ENCODE measurements at regions not wholly inside any gene's neighbourhood (a gene's known extent, or its start where the extent isn't known, plus 50 kb on each side); places are given as distances from the start of the nearest gene placed in this dataset.
"Not testable (repeated sequence)": the region's sequence is repeated elsewhere in the genome, so short reads cannot be mapped to it uniquely, and the experiment has no call there.

DNA sequence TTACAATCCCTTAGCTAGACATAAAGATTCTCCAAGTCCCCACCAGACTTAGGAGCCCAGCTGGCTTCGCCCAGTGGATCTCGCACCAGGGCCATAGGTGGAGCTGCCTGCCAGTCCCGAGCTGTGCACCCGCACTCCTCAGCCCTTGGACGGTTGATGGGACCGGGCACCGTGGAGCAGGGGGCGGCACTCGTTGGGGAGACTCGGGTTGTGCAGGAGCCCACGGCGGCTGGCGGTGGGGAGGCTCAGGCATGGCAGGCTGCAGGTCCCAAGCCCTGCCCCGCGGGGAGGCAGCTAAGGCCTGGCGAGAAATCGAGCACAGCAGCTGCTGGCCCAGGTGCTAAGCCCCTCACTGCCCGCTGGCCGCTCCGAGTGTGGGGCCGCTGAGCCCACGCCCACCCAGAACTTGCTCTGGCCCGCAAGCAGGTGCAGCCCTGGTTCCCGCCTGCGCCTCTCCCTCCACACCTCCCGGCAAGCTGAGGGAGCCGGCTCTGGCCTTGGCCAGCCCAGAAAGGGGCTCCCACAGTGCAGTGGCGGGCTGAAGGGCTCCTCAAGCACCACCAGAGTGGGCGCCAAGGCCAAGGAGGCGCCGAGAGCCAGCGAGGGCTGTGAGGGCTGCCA, 275.0 kb upstream of the PDE3A start:
- not testable (repeated sequence) for DNase-seq

DNA sequence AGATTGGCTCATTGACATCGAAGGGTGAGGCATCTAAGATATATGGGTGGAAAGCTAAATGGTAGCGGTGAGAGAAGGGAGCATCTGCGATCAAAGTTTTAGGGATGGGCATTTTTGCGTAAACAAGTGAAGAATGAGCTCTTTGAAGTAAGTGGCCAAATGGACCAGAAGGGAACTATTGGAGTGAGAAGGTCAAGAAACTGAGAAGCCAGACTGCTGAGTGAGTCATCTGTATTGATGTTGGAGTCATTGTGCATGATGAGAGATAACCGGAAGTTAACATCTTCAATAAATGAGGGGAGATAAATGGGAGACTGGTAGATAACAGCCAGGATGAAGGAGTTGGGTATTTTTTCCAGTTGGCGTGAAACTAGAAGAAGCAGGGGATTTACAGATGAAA, 271.9 kb upstream of the PDE3A start:
- DNase-seq = no peak

DNA sequence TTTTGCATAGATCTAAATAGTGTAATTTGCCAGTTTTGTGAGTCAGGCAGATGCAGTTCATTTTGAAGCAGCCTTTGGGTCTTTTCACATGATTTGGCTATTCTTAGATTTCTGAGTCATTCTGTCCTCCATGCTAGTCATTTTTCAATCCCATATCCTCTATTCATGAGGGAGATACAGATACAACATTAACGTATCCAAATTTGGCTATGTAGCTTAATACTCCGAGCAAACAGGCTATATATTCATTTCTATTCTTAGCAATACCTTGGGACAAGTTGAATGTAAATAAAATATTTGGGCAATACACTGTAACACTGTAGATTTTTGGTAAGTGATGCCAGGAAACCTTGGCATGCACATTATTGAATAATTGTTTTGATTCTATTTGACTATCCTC, 270.7 kb upstream of the PDE3A start:
- no peak for DNase-seq

DNA sequence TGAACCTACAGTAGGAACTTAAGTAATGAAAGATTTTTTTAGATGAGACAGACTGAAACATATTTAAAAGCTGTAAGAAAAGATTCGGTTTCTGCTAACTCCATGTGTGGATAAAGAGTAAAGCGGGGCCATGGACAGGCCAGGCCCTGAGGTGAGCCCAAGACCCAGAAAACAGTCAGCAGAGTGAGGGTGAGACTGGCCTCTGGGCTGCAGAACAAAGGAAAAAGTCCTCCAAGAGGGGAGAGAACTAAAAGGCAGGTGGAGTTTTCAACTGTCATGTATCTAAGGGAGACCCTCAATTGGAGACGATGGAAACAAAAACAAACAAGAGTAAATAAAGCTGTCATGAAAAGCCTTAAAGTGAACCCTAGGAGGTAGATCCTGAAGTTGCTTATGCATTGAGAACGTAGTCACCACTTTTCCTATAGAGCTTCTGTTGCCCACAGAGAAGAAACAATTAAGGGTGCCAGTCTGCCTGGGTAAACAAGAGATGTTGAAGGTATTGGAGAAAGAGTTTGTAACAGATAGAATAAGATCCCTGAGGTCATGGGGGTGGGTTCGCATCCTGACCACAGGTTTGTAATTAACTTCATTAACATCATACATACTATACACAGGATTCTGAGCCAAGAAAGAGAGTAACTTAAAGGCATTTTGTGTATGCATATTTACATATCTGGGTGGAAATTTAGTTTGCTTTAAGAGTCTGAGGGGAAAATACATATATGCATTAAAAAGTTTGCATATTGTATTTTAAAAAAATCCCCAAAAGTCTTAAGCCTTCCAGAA, 268.7 kb upstream of the PDE3A start:
- no peak for DNase-seq

DNA sequence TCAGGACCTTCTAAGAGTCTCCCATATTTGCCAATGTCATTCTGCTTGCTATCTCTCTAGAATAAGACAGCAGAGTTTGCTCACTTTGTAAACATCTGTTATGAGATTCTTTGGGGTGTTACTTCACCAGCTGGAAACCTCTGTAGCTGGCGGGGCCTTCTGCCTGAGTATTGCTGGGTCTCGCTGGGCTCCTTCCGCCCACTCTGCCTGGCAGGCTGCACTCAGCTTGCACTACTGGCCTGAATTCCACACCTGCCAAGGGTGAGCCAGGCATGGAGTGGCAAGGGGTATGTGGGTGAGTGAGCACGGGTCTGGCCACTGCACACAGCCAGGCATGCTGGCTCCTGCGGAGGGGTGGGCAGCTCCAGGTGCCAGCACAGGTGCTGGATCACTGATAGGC, 267.3 kb upstream of the PDE3A start:
- DNase-seq = no peak

DNA sequence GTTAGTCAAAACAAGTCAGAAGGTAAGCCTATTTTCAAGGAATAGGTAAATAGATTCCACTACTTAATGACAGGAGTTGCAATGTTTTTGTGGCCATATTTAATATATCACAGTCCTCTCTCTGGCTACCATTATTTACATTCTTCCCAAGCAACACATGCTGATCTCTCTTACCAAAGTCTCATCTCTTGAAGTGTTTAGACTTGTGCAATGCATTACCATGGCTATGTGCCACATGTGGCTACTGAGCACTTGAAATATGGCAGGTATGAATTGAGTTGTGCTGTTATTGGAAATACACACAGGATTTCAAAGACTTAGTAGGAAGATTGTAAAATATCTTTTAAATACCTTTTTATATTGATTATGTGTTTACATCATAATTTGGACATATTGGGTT, 262.4 kb upstream of the PDE3A start:
- DNase-seq = no peak

DNA sequence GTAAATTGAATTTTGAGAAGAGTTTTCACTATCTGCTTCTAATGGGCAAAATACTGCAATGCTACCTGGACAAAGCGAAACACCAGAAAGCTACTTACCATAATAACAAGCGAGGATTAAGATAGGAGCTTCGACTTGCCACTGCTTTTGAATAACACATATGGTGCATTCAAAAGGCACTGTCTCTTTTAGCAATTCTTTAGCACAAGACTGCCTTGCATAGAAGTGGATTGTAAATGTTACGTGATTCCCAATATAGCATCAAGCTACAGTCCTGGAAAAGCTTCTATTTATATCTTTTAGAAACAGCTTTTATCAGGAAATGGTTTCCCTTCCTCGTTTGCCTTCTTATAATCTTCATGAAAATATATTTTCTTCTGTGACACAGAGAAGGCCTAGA, 258.7 kb upstream of the PDE3A start:
- no peak for DNase-seq

DNA sequence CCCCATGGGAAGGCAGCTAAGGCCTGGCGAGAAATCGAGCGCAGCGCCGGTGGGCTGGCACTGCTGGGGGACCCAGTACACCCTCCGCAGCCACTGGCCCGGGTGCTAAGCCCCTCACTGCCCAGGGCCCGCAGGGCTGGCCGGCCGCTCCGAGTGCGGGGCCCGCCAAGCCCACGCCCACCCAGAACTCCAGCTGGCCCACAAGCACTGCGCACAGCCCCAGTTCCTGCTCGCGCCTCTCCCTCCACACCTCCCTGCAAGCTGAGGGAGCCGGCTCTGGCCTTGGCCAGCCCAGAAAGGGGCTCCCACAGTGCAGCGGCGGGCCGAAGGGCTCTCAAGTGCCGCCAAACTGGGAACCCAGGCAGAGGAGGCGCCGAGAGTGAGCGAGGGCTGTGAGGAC, 253.0 kb upstream of the PDE3A start:
- not testable (repeated sequence) for DNase-seq

DNA sequence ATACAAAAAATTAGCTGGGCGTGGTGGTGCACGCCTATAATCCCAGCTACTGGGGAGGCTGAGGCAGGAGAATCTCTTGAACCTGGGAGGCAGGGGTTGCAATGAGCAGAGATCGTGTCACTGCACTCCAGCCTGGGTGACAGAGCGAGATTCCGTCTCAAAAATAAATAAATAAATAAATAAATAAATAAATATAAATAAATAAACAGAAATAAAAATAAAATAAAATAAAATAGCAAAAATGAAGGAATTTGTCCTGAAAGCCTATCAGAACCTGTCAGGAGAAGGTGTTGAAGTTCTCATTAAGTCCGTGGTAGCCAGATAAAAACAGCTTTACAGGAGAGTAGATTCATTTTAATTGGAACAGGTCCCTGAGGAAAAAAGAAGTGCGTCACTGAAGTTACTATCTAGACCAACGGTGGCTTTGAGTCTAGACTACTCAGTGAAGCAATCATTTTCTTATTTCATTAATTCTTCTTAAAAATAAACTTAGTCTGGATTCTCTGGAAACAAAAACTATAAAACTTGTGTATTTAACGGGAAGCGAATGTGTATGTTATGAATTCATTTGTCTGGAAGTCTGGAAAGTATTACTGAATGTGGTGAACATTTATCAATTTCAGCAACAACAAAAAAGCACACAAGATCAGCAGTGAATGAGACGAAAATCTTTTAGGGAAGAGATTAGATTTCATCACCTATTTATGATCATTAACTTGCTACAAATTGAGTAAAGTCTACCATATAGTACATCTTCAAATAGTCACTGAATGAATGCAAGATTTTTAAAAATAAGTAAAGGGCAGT, 248.5 kb upstream of the PDE3A start:
- DNase-seq = no peak

DNA sequence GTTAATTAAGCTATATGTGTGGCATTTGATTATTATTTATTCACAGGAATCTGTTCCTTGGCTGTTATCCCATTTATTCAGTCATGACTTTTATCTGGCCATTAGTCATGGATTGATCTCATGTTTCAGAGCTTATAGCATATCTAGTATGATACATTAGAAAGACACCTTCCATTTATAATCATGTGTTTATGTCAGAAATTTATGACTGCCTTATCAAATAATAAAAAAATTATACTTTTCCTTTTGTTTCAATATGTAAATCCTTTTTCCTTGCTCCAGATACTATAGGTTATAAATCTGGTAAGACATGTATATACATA, 248.0 kb upstream of the PDE3A start:
- DNase-seq = no peak

DNA sequence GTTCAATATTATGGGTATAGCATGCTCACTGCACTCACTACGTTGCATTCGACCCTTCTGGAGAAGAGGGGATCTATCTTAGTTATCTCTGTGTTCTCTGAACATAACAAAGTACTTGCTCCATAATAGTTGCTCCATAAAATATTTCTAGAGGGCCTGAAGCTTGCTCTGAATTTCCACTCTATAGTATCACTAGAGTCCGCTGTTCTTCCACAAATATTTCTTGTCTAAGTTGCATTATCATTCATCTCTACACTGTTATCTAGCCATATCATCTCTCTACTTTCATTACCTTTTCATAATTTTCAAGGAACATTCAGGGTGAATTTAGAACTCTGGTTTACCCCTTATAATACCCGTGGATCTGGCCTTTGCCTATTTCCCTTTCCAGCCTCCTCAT, 246.1 kb upstream of the PDE3A start:
- no peak for DNase-seq

DNA sequence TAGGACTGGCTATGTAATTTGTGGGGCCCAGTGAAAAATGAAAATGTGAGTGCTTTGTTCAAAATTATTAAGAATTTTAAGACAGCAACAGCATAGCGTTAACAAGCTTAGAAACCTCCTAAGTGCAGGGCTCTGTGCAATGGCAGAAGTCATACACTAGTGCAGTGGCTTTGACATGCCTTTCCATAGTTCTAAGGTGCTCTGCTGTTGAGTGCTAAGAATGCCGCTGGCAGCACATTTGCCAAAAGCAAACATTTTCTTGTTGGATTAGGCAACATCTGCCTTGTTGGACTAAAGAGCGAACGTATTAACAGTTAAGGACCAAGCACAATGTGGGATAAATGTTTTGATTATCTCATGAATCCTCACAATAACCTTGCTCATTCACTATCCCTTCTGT, 244.9 kb upstream of the PDE3A start:
- no peak for DNase-seq

DNA sequence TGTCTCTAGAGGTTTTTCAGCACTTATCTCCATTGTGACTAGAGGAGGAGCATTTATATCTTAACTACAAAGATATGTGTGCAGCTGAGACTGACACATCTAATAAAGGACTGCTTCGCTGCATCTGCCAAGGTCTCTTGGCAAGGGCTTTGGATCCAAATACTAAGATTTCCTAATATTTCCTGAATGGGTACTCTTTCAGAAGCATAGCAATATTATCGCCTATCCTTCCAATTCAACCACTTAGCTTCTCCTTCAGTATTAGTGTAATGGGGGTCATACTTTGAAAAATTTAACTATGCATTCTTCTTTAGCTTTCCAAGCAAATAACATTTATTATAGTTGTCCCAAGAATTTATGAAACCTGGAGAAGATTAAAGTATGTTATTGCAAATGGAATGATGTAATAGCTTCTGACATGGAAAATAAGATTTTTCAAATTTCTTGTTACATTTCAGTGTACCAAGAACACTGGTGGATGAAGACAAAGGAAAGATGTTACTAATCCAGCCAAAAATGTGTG, 243.0 kb upstream of the PDE3A start:
- DNase-seq = no peak

DNA sequence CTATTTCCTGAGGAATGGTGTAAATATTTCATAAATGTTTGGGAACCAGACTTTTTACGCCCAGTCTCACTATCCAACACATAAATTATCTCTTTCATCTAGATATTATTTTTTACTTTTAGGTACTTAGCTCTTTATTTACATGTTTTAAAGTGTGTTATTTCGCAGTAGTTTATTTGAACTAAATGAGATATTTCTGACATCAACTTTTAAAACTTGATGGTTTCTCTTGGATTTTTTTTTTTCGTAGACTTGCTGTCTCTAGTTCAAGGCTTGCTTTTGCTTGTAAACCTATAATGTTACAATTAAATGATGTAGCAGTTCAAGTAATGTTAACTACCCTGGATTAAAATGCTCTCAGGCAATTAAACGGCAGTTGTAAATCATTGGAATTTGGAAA, 241.7 kb upstream of the PDE3A start:
- DNase-seq = no peak

DNA sequence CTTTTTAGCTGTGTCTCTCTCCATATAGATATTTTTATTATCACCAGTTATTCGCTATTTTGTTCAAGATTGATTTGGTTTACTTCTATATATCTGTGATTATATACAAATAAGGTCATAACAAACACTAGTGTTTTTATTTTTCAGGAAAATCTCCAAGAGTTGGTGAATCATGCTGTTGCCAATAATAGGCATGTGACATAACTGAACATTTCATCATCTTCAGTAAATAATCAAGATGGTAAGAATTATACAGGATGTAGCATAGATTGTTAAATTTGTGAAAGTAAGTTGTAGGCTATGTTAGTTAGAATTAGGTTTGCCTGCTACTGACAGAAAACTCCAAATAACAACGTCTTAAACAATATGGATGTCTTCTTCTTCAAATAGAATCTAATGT, 240.9 kb upstream of the PDE3A start:
- DNase-seq = no peak

DNA sequence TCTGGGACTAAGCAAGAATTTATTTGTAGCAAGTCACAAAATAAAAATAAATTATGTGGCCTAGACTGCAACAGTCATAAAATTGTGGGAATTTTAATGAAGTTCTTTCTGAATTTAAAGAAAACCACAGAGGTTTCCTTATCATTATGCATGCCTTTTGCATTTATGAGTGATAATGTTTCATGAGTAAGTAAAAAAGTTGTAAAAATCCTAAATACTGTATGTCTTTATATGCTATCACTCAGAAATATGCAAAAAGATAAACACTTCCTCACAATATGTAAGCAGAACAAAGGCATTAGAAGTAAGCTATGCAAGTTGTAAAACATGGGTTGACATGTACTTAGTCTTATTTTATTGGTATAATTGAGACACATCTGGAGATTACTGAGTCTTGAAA, 239.4 kb upstream of the PDE3A start:
- no peak for DNase-seq

DNA sequence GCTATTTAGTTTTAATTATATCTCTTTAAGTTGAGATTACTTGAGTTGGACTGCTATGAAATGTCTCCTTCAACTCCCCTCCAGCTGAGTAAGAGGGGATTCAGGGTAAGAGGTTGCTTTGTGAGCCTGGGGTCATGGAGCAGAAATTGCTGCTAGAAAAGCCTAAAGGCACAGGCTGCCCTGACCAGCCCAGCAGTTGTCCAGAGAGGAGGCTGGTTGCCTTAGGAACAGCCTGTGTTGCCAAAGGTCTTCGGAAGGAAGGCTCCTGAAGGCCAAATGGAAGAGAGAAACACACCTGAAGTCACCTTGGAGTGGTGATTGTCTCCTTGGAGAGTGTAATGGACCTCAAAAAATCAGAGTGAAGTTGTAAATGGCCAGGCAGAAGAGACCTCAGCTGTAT, 235.5 kb upstream of the PDE3A start:
- DNase-seq = no peak

DNA sequence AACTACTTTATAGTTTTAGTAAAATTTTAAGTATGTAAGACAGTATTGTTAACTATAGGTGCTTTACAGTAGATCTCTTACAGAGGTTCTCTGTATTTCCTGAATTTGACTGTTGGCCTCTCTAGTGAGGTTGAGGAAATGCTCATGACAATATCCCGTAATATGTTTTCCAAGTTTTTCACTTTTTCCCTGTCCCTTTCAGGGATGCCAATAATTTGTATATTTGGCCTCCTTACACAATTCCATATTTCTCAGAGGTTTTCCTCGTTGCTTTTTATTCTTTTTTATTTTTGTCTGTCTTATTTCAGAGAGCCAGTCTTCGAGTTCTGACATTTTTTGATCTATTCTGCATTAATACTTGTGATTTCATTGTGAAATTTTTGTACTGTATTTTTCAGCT, 233.7 kb upstream of the PDE3A start:
- no peak for DNase-seq

DNA sequence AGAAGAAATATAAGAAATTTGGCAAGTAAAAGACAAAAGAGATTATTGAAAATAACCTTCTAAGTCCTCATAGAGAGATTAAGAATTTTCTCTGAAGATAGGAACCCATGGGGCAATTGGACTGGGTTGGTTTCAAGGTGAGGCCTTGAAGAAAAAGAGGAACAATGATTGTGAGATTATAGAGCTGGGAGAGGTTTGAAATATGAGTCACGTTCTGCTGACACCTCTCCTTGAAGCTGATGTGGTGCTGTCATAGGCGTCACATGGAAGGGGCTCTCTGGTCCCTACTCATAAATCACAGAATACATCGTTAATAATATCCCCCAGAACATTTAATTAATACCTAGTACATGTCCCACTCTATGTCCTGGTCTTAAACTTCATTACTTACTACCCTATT, 227.6 kb upstream of the PDE3A start:
- DNase-seq = no peak

DNA sequence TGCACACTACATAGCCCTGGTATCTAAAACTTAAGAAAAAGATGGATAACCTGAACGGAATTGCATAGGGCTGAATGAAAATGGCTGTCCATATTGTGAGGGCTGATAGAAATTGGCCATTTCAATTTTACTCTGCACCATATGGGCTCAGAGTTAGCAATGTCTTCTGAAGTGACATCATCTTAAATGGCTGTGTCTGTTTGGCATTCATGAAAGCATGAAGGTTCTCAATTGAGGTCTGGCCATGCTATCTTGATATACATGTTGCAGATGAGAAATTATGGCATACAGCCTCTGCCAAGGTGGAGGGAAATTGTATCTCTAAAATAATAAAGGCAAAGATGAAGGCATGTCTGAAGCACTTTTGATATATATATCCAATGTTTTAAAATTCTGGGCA, 226.0 kb upstream of the PDE3A start:
- DNase-seq = no peak

DNA sequence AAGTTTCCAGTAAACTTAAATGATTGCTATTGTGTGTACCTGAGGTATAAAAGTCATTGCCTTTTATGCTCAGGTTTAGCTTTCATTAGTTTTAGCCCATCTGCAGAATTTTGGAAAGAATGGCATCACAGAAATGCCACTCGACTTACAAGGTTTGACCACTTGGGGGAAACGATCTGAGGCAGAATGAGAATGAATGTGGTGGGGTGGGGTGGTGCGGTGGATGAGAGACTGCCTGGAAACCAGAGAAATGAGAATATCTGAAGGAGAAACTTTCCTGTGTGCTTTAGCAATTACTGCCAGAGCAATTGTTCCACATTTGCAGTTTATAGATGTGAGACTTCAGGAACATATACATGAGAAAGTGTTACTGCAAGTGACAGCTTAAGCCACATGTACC, 225.4 kb upstream of the PDE3A start:
- DNase-seq = no peak

DNA sequence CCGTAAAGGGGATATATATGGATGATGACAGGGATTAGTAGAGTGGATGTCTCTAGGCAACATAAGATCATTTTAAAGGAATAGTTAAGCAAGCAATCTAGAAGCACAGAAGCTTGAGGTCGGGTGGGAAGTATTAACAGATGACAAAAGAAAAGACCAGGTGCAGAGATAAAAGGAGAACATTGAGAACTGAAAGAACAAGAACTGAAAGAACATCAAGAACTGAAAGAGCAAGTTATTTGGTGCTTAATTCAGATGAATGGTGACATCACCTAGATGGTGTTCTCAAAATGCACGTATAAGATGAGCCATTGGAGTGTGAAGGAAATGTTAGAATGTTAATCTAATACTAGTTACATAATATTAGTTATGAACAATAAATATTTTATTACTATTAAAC, 224.0 kb upstream of the PDE3A start:
- no peak for DNase-seq

DNA sequence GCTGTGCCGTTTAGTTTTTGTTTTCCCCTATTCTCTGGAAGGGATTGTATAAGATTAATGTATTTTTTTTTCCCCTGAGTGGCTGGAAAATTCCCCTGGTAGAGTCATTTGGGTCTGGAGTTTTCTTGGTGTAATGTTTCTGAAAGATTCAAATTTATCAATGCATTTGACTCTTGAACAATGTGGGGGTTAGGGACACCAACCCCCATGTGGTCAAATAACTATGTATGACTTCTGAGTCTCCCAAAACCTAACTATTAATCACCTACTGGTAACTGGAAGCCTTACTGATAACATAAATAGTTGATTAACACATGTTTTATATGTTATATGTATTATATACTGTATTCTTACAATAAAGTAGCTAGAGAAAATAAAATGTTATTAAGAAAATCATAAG, 220.1 kb upstream of the PDE3A start:
- DNase-seq = no peak

DNA sequence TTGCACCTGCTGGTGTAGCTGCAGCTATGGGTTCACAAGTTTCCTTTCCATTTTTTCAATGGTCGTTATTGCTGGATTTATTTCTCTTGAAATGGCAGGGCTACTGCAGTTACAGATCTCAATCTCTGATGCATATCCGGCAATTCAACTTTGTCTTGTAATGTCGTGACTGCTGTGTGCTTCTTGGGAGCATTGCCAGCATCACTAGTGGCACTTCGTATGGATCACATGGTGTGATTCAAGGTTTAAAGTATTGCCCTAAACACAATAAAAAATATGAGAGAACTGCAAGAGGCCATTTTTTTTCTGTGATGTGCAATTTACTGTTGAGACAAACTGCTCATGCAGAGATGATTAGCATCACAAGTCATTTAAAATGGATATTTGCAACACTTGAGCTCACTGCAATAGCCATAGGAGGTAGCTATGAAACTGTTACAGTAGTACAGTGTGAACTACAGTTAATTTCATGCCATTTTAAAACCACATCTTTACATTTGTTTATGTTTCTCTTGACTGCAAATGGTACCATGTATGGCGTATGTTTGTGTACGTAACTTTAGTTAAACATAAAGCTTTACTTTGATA, 217.4 kb upstream of the PDE3A start:
- DNase-seq = no peak

Data from SHP77 treated with DMSO at 0.1 percent for 48 hours (cell line).